ENCODE measurements at regions not wholly inside any gene's neighbourhood (a gene's known extent, or its start where the extent isn't known, plus 50 kb on each side); places are given as distances from the start of the nearest gene placed in this dataset.

DNA sequence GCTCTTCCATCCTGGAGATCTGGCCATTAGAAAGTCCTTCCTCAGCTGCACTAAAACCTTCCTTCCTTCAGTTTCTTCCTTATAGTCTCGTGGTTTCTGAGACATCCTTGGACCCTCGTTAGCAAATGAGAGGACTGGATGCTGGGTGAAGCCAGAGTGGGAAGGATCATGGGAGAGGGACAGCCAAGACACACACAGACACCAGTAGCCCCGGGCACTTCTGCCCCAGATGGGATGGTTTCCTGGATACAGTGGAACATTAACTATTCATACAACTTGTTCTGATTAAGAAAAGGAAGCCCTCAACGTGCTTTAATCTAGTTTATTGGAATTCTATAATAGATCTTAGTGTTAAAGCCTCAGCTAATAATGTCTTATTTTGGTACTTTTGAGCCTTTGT, 125.5 kb downstream of the SEC61B start:
- no peaks in the 10 kb centered on the region for H3K9me3 Mint-ChIP-seq
- H3K36me3 Mint-ChIP-seq (ENCODE audit: low read depth), result no peaks in the 10 kb centered on the region
- no peak for DNase-seq
- H3K4me3 Mint-ChIP-seq, result no peak overlapping the region
- no peaks in the 10 kb centered on the region for H3K4me1 Mint-ChIP-seq (ENCODE audit: low read depth)
- H3K27ac Mint-ChIP-seq, result no peak overlapping the region
- H3K27me3 Mint-ChIP-seq, result peaks cover 7% of the 10 kb centered on the region

DNA sequence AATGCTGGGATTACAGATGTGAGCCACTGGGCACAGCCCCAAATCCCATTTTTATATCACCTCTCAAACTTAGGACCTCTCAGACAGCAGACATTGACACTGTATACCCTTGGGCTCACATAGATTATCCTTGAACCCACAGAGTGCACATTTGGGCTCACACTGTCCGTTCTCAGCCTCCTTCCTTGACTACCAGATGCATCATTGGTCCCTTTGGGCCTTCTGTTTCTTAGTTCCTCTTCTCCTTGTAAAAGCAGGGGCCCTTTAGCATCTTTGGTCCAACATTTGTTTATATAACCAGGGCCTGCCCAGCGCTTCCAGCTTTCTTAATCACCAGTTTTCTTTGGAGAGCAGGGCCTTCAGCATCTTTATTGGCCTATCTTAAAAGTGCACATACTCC, 126.2 kb downstream of the SEC61B start:
- H3K9me3 Mint-ChIP-seq, result no peaks in the 10 kb centered on the region
- DNase-seq, result no peak
- no peaks in the 10 kb centered on the region for H3K4me1 Mint-ChIP-seq (ENCODE audit: low read depth)
- H3K27me3 Mint-ChIP-seq, result peaks cover 7% of the 10 kb centered on the region
- H3K27ac Mint-ChIP-seq, result no peak overlapping the region
- H3K4me3 Mint-ChIP-seq, result no peak overlapping the region
- H3K36me3 Mint-ChIP-seq (ENCODE audit: low read depth), result no peaks in the 10 kb centered on the region

DNA sequence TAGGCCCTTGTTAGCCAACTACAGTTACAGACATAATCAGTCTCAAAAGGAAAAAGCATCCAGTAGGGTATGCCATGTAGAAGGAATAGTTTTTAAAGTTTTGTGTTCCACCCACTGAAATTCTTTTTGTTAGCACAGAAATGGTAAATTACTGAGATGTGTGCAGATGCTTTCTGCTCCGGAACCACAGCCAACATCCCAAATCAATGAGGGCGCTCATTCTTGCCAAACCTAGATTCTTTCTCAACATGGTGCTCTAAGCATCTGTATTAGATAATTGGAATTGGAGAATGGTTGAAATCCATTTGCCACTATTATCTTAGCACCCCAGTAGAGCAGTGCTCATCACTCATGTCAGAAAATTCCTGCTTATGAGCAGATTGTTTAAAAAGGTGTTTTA, 127.8 kb downstream of the SEC61B start:
- H3K9me3 Mint-ChIP-seq, result no peaks in the 10 kb centered on the region
- H3K4me1 Mint-ChIP-seq (ENCODE audit: low read depth), result no peaks in the 10 kb centered on the region
- no peak for DNase-seq
- H3K27me3 Mint-ChIP-seq, result peaks cover 4% of the 10 kb centered on the region
- H3K4me3 Mint-ChIP-seq, result no peak overlapping the region
- no peak overlapping the region for H3K27ac Mint-ChIP-seq
- no peaks in the 10 kb centered on the region for H3K36me3 Mint-ChIP-seq (ENCODE audit: low read depth)

DNA sequence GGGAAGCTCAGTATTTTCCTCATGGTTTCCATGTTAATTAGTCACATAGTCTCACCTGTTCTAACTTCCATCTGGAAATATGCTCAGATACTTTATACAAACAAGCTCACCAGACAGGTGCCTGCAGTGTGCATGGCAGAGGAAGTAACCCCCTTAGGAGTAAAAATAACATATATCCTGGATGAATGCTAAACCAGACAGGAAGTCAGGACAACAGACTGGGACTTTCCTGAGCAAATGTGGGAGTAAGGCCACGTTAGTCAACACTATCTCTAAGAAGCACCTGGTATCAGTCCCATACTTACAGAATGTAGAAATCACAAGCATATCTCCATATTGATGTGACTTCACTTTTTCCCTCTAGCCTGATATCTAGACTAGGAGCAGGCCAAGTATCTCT, 128.4 kb downstream of the SEC61B start:
- Mint-ChIP-seq H3K4me3 (no peak overlapping the region), H3K36me3 (ENCODE audit: low read depth) (no peaks in the 10 kb centered on the region), H3K27ac (no peak overlapping the region), H3K27me3 (peaks cover 4% of the 10 kb centered on the region), H3K9me3 (no peaks in the 10 kb centered on the region), H3K4me1 (ENCODE audit: low read depth) (no peaks in the 10 kb centered on the region)
- no peak for DNase-seq

DNA sequence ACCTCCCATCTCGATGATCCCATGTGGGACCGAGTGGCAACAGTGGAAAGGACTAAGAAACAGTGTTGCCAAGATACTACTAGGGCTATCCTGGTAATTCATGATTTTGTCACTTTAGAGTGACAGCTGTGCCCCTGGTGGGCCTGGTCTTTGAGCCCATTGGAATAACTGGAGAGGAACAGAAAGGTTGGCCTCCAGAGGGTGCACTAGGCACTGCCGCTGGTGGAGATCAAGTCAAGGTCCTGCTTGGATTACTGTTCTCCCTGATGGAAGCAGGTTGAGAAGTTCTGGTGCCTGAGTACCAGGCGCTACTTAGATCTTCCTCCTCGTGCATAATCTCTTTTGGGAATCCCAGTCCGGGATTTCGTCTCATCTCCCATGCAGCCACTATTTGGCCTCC, 129.6 kb downstream of the SEC61B start:
- H3K4me1 Mint-ChIP-seq (ENCODE audit: low read depth), result no peaks in the 10 kb centered on the region
- H3K36me3 Mint-ChIP-seq (ENCODE audit: low read depth), result no peaks in the 10 kb centered on the region
- H3K4me3 Mint-ChIP-seq, result no peak overlapping the region
- no peak overlapping the region for H3K27ac Mint-ChIP-seq
- peaks cover 4% of the 10 kb centered on the region for H3K27me3 Mint-ChIP-seq
- no peak for DNase-seq
- no peaks in the 10 kb centered on the region for H3K9me3 Mint-ChIP-seq

DNA sequence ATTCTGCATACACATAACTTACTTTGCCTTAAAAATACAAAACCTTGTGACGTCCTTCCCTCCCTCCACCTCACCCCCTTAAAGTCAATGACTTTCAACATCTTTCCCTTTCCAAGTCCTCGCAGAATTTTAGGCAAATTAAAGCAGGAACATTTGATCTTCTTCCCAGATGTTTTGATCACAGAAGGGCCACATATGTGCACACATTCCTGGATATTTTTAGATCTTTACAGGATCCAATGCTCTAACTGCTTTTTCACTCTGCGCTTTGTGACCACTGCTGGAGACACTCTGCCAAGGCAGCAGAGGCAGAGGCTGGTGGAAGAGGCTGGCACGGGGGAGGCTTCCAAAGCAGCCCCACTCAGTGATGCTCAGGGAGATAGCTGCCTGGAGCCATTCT, 130.7 kb downstream of the SEC61B start:
- Mint-ChIP-seq H3K4me1 (ENCODE audit: low read depth) (no peaks in the 10 kb centered on the region), H3K4me3 (no peak overlapping the region), H3K9me3 (no peaks in the 10 kb centered on the region), H3K36me3 (ENCODE audit: low read depth) (no peaks in the 10 kb centered on the region), H3K27me3 (no peaks in the 10 kb centered on the region), H3K27ac (no peak overlapping the region)
- DNase-seq, result no peak

DNA sequence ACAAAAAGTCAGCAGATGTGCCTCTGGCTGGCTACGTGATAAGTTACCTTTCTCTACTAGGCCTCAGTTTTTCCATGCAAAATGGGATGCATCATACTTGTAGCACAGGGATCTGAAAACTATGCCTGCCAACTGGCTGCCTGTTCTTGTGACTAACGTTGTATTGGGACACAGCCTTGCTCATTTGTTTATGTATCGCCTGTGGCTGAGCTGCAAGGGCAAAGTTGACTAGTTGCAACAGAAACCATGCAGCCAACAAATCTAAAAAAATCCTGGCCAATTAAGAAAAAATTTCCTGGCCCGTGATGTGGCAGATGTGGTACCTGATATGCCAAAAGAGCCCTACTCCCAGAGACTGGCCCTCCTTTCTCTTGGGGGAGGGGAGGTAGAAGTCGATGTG, 131.3 kb downstream of the SEC61B start:
- Mint-ChIP-seq H3K9me3 (no peaks in the 10 kb centered on the region), H3K36me3 (ENCODE audit: low read depth) (no peaks in the 10 kb centered on the region), H3K4me3 (no peak overlapping the region), H3K4me1 (ENCODE audit: low read depth) (no peaks in the 10 kb centered on the region), H3K27ac (no peak overlapping the region), H3K27me3 (peaks cover 3% of the 10 kb centered on the region)
- no peak for DNase-seq

DNA sequence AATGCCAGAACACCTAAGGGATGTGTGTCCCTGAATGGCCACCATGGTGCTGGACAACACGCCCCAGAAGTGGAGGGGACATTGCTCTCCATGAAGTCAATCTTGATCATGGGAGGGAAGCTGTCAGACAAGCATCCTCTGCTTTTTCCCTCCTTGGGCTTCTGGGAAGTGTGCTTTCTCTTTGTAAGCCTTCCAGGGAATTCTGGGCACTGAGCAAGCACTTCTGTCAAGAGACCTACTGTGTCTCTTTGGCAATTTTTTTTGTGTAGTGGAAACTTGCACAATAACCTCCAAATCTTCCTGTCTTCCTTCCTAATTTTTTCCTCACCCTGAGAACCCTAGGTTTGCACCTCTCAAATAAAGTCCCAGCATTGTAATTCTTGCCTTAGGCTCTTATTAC, 132.0 kb downstream of the SEC61B start:
- no peaks in the 10 kb centered on the region for H3K36me3 Mint-ChIP-seq (ENCODE audit: low read depth)
- no peaks in the 10 kb centered on the region for H3K4me1 Mint-ChIP-seq (ENCODE audit: low read depth)

DNA sequence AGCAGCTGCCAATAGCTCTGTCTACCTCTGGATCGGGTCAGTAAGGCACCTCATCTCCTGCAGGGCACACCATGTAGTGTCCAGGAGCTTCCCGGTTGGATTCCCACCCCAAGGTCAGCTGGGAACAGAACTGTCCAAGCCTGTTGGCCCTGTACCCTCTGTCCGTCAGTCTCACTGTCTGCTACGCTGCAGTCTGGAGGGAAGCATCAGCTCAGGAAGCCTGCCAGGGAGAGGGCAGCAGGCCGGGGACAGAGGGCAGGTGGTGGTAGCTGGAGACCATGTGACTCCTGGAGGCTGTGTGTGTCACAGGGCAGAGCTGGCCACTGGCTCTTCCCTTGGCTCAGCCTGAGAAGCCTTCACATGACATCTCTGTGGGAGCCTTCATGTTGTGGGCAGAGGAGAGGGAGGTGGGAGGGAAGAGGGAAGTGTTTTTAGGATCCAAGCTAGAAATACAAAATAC, 134.5 kb downstream of the SEC61B start:
- H3K27me3 Mint-ChIP-seq, result peaks cover 29% of the 10 kb centered on the region
- H3K36me3 Mint-ChIP-seq (ENCODE audit: low read depth), result no peaks in the 10 kb centered on the region
- no peak overlapping the region for H3K4me3 Mint-ChIP-seq
- no peaks in the 10 kb centered on the region for H3K4me1 Mint-ChIP-seq (ENCODE audit: low read depth)
- H3K27ac Mint-ChIP-seq, result no peak overlapping the region
- DNase-seq, result no peak
- H3K9me3 Mint-ChIP-seq, result no peaks in the 10 kb centered on the region

More for the DNA sequence above, 132.0 kb downstream of the SEC61B start:
- H3K27ac Mint-ChIP-seq, result no peak overlapping the region
- H3K4me3 Mint-ChIP-seq, result no peak overlapping the region
- DNase-seq, result no peak
- H3K9me3 Mint-ChIP-seq, result no peaks in the 10 kb centered on the region
- peaks cover 9% of the 10 kb centered on the region for H3K27me3 Mint-ChIP-seq

DNA sequence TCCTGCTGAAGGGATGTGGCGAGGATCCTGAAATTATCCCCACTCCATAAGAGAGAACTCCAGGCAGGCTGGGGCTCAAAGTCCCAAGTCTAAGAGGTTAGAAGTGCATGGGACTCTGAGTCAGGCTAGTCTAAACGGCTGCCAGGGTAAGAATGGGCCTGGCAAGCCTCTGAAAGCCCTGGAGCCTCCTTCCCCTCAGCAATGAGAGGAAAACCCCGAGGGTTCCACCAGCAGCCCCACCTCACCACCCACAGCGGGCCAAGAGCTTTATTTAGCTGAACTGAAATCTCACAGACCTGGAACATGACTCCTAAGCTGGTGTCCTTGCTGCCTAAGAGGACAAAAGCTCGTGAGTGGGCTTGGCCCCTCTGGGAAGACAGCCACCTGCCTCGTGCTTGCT, 135.5 kb downstream of the SEC61B start:
- Mint-ChIP-seq H3K27me3 (peaks cover 38% of the 10 kb centered on the region), H3K4me3 (no peak overlapping the region), H3K36me3 (ENCODE audit: low read depth) (no peaks in the 10 kb centered on the region), H3K9me3 (no peaks in the 10 kb centered on the region), H3K27ac (no peak overlapping the region), H3K4me1 (ENCODE audit: low read depth) (no peaks in the 10 kb centered on the region)
- no peak for DNase-seq

DNA sequence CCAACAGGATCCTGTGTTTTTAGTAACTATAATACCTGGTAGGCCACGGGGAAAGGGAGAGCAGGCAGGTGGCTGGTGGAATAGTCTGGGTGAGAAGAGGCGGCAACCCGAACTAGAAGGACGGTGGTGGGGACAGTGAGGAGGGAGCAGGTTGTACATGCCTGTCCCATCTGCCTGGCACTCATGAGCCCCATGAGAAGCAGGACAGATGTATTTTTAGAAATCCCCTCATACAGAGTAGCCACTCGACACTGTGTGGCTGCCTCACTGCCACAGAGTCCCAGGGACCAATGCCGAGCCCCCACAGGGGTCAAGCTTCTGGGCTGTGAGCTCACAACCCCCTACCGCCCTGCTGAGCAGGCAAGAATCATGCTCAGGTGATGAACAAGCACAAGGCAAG, 136.6 kb downstream of the SEC61B start:
- Mint-ChIP-seq H3K4me3 (no peak overlapping the region), H3K27me3 (peaks cover 42% of the 10 kb centered on the region), H3K27ac (no peak overlapping the region), H3K4me1 (ENCODE audit: low read depth) (no peaks in the 10 kb centered on the region), H3K9me3 (no peaks in the 10 kb centered on the region), H3K36me3 (ENCODE audit: low read depth) (no peaks in the 10 kb centered on the region)
- no peak for DNase-seq

DNA sequence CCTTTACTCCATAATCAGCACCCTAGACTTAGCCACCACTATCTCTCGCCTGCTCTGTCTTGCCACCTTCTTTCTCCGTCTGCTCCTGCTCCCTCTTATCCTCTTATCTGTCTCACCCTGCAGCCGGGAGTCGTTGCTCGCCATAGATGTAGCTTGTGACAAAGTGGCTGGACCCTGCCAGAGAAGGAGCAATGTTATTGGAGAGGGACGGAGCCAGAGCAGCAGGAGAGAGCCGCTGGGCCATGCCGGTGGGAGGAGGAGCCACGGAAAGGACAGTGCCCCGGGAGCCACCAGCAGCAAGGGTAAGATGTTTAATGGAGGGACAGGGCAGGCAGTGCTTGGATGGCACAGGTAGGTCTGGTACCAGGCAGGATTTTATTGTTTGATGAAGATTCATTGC, 137.3 kb downstream of the SEC61B start:
- DNase-seq, result no peak
- H3K36me3 Mint-ChIP-seq (ENCODE audit: low read depth), result no peaks in the 10 kb centered on the region
- no peaks in the 10 kb centered on the region for H3K4me1 Mint-ChIP-seq (ENCODE audit: low read depth)
- no peak overlapping the region for H3K27ac Mint-ChIP-seq
- no peak overlapping the region for H3K4me3 Mint-ChIP-seq
- no peaks in the 10 kb centered on the region for H3K9me3 Mint-ChIP-seq
- peaks cover 42% of the 10 kb centered on the region for H3K27me3 Mint-ChIP-seq

DNA sequence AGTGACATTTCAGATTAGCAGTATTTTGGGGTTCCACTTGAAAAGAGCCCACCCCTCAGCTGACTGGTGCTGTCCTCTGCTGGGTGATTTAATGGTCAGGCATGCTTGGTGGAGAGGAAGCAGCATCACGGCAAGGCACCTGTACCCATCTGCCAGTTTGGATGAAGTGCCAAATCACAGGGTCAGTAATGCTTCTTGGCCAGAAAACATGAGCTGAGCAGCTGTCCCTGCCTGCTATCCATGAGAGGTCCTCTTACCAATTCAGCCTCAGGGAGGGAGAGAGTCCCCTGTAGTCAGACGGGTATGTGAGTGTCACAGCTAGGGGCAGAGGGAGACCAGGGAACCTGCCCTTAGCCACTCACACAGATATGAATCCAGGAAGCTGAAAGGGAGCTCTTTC, 137.9 kb downstream of the SEC61B start:
- no peaks in the 10 kb centered on the region for H3K36me3 Mint-ChIP-seq (ENCODE audit: low read depth)
- peaks cover 42% of the 10 kb centered on the region for H3K27me3 Mint-ChIP-seq
- DNase-seq, result no peak
- no peak overlapping the region for H3K27ac Mint-ChIP-seq
- H3K4me3 Mint-ChIP-seq, result no peak overlapping the region
- no peaks in the 10 kb centered on the region for H3K9me3 Mint-ChIP-seq
- no peaks in the 10 kb centered on the region for H3K4me1 Mint-ChIP-seq (ENCODE audit: low read depth)

DNA sequence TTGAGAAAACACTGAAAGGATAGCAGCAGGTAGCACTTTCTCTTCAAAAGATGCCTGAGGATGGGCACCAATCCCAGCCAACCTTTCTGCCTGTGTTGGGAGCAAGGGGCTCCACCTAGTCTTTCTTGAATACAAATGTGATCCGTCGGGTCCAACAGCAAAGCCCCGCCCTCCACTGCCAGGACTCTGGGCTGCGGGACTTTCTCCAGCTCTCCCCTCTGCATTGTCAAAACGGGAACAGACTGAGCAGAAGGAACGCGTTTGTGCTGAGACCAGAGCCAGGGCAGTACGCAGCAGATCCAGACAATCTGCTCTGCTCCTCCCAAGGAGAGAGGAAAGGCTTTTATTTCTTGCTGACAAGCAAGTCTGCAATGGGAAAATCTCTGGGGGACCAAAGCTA, 139.7 kb downstream of the SEC61B start:
- no peak for DNase-seq
- Mint-ChIP-seq H3K36me3 (ENCODE audit: low read depth) (no peaks in the 10 kb centered on the region), H3K9me3 (no peaks in the 10 kb centered on the region), H3K4me1 (ENCODE audit: low read depth) (no peaks in the 10 kb centered on the region), H3K27ac (no peak overlapping the region), H3K4me3 (no peak overlapping the region), H3K27me3 (peaks cover 53% of the 10 kb centered on the region)

DNA sequence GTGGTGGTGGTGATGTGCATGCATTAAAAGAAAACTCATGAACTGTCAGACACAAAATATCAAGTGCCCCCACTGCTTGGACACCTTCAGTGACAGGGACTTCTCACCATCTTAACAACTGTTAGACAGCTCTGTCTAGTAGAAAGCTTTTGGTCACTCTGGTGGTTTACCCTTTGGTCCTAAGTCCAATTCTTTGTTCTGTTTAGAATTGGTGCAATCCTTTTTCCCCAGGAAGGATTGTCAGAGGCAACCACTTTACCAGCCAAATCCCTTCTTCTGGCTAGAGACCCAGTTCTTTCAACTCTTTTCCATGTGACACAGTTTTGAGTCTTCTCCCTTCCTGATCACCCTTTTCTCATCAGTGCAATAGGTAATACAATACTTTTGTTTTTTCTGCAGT, 140.2 kb downstream of the SEC61B start:
- Mint-ChIP-seq H3K4me3 (no peak overlapping the region), H3K36me3 (ENCODE audit: low read depth) (no peaks in the 10 kb centered on the region), H3K27ac (no peak overlapping the region), H3K9me3 (no peaks in the 10 kb centered on the region), H3K27me3 (peaks cover 58% of the 10 kb centered on the region), H3K4me1 (ENCODE audit: low read depth) (peaks cover 2% of the 10 kb centered on the region)
- no peak for DNase-seq

DNA sequence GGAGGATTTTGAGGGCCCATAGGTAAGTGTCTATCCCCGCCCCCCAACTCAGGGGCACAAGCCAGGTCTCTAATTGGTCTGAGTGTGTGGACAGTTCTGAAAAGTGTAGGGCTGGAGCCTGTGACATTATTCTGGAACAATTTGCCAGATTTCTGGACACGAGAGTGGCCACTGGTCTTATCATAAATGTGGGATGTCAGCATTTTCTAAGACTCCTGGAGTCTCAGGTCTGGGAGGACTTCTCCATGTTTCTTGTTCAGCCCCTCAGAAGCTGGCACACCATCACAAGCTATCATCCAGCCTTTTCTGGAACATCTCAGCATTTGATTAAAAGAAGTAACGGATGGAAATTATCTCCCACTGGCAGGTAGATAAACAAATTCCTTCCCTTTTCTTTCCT, 141.4 kb downstream of the SEC61B start:
- Mint-ChIP-seq H3K4me3 (no peak overlapping the region), H3K4me1 (ENCODE audit: low read depth) (peaks cover 9% of the 10 kb centered on the region), H3K9me3 (no peaks in the 10 kb centered on the region), H3K27ac (no peak overlapping the region), H3K27me3 (peaks cover 65% of the 10 kb centered on the region), H3K36me3 (ENCODE audit: low read depth) (no peaks in the 10 kb centered on the region)
- no peak for DNase-seq
